GM23338 (cell line): ENCODE measurements at regions not wholly inside any gene's neighbourhood (a gene's known extent, or its start where the extent isn't known, plus 50 kb on each side); places are given as distances from the start of the nearest gene placed in this dataset.

ENCODE experiments used
- CREB1 ChIP-seq: fragments of 250-450 bp; sonication (Bioruptor Pico); IDR thresholded peaks from 2 replicates; pipeline ENCODE4 v1.5.0; 2020; ENCODE audit warnings: low read depth, mild to moderate bottlenecking, moderate library complexity
- EZH2 ChIP-seq: fragments of 200-600 bp; sonication (generic); IDR thresholded peaks from one replicate; pipeline ENCODE4 v1.8.0; 2017; ENCODE audit warnings: antibody characterized with exemption, mild to moderate bottlenecking, low read depth; ENCODE audit not compliant: unreplicated experiment
- EZH2phosphoT487 ChIP-seq: fragments of 200-600 bp; sonication (generic); IDR thresholded peaks from one replicate; pipeline ENCODE4 v1.8.1; 2018; ENCODE audit warnings: antibody characterized with exemption; ENCODE audit not compliant: unreplicated experiment
- JUNB ChIP-seq: IDR thresholded peaks from one replicate; pipeline ENCODE4 v1.6.1; 2016; ENCODE audit warnings: antibody characterized with exemption; ENCODE audit not compliant: unreplicated experiment
- NANOG ChIP-seq: IDR thresholded peaks from 2 replicates; pipeline ENCODE4 v1.6.1; 2016; ENCODE audit warnings: antibody characterized with exemption, borderline replicate concordance
- POLR2AphosphoS5 ChIP-seq: IDR thresholded peaks from 2 replicates; pipeline ENCODE4 v1.6.1; 2016; ENCODE audit warnings: antibody characterized with exemption, low read depth
- STAT1 ChIP-seq: IDR thresholded peaks from one replicate; pipeline ENCODE4 v1.6.1; 2016; ENCODE audit warnings: antibody characterized with exemption; ENCODE audit not compliant: unreplicated experiment
- ZNF114 ChIP-seq: fragments of 250-450 bp; sonication (Bioruptor Pico); IDR thresholded peaks from 2 replicates; pipeline ENCODE4 v1.5.0; 2020; ENCODE audit warnings: mild to moderate bottlenecking, moderate library complexity
- ZNF331 ChIP-seq: fragments of 250-450 bp; sonication (Bioruptor Pico); IDR thresholded peaks from 2 replicates; pipeline ENCODE4 v1.5.0; 2020; ENCODE audit warnings: low read depth, mild to moderate bottlenecking, moderate library complexity
- TF ChIP-seq, protein P1 (sequence below), 2 experiments: fragments of 200-600 bp in 1 of 2; sonication (generic) in 1 of 2; conservative IDR thresholded peaks; 2 replicates each; pipeline versions ENCODE4 v1.5.1 to v1.6.1; 2016 to 2017; ENCODE audit warnings: antibody characterized with exemption in 2 of 2, low read depth in 2 of 2, mild to moderate bottlenecking in 2 of 2, moderate library complexity in 1 of 2
- TF ChIP-seq, protein P2 (sequence below): IDR thresholded peaks from one replicate; pipeline ENCODE4 v1.6.1; 2018; ENCODE audit warnings: antibody characterized with exemption; ENCODE audit not compliant: unreplicated experiment
- TF ChIP-seq, protein P3 (sequence below): IDR thresholded peaks from 2 replicates; pipeline ENCODE4 v1.6.1; 2016; ENCODE audit warnings: antibody characterized with exemption

DNA sequence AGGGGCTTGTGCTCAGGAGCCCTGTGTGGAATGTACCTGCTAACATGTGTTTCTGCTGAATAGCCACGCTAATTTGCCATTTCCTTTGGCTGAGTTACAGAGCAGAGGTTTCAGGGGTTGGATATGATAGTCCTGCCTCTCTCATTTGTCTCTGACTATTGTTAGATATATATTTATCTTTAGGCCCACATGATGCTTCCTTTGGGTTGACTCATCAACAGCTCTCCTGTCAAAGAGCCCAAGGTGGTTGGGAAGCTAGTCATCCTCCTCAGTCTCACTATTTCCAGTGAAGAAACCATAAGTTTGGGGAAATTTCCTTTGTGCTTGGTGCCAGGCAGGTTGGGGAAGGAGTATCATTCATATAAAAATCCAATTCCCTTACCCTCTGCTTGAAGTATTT is 1194.6 kb downstream of the ZPLD1 start:
- TF ChIP-seq, protein P1, sequence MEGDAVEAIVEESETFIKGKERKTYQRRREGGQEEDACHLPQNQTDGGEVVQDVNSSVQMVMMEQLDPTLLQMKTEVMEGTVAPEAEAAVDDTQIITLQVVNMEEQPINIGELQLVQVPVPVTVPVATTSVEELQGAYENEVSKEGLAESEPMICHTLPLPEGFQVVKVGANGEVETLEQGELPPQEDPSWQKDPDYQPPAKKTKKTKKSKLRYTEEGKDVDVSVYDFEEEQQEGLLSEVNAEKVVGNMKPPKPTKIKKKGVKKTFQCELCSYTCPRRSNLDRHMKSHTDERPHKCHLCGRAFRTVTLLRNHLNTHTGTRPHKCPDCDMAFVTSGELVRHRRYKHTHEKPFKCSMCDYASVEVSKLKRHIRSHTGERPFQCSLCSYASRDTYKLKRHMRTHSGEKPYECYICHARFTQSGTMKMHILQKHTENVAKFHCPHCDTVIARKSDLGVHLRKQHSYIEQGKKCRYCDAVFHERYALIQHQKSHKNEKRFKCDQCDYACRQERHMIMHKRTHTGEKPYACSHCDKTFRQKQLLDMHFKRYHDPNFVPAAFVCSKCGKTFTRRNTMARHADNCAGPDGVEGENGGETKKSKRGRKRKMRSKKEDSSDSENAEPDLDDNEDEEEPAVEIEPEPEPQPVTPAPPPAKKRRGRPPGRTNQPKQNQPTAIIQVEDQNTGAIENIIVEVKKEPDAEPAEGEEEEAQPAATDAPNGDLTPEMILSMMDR (conservative IDR thresholded peaks at IDR 0.05; ENCODE audit: low read depth in 2 of 2) = no peak
- TF ChIP-seq EZH2 (no peak), EZH2phosphoT487 (no peak), STAT1 (no peak), POLR2AphosphoS5 (no peak), JUNB (no peak), CREB1 (CRISPR knock-in tag) (no peak), ZNF114 (no peak), NANOG (no peak), ZNF331 (CRISPR knock-in tag) (no peak)
- TF ChIP-seq, protein P2, sequence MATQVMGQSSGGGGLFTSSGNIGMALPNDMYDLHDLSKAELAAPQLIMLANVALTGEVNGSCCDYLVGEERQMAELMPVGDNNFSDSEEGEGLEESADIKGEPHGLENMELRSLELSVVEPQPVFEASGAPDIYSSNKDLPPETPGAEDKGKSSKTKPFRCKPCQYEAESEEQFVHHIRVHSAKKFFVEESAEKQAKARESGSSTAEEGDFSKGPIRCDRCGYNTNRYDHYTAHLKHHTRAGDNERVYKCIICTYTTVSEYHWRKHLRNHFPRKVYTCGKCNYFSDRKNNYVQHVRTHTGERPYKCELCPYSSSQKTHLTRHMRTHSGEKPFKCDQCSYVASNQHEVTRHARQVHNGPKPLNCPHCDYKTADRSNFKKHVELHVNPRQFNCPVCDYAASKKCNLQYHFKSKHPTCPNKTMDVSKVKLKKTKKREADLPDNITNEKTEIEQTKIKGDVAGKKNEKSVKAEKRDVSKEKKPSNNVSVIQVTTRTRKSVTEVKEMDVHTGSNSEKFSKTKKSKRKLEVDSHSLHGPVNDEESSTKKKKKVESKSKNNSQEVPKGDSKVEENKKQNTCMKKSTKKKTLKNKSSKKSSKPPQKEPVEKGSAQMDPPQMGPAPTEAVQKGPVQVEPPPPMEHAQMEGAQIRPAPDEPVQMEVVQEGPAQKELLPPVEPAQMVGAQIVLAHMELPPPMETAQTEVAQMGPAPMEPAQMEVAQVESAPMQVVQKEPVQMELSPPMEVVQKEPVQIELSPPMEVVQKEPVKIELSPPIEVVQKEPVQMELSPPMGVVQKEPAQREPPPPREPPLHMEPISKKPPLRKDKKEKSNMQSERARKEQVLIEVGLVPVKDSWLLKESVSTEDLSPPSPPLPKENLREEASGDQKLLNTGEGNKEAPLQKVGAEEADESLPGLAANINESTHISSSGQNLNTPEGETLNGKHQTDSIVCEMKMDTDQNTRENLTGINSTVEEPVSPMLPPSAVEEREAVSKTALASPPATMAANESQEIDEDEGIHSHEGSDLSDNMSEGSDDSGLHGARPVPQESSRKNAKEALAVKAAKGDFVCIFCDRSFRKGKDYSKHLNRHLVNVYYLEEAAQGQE = no peak
- TF ChIP-seq, protein P3, sequence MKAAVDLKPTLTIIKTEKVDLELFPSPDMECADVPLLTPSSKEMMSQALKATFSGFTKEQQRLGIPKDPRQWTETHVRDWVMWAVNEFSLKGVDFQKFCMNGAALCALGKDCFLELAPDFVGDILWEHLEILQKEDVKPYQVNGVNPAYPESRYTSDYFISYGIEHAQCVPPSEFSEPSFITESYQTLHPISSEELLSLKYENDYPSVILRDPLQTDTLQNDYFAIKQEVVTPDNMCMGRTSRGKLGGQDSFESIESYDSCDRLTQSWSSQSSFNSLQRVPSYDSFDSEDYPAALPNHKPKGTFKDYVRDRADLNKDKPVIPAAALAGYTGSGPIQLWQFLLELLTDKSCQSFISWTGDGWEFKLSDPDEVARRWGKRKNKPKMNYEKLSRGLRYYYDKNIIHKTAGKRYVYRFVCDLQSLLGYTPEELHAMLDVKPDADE = no peak
